Ishikawa (cell line): ENCODE measurements at regions not wholly inside any gene's neighbourhood (a gene's known extent, or its start where the extent isn't known, plus 50 kb on each side); places are given as distances from the start of the nearest gene placed in this dataset.

ENCODE experiments used
- CEBPB ChIP-seq: IDR thresholded peaks from 2 replicates; pipeline ENCODE4 v1.6.1; 2012
- CREB1 ChIP-seq: IDR thresholded peaks from 2 replicates; pipeline ENCODE4 v1.6.1; 2012; ENCODE audit warnings: low read depth
- EGR1 ChIP-seq: IDR thresholded peaks from 2 replicates; pipeline ENCODE4 v1.6.1; 2012
- EP300 ChIP-seq: IDR thresholded peaks from 2 replicates; pipeline ENCODE4 v1.6.1; 2012; ENCODE audit warnings: borderline replicate concordance
- FOXM1 ChIP-seq: IDR thresholded peaks from 2 replicates; pipeline ENCODE4 v1.6.1; 2012; ENCODE audit warnings: low read depth, borderline replicate concordance
- NFIC ChIP-seq: IDR thresholded peaks from 2 replicates; pipeline ENCODE4 v1.6.1; 2012
- RAD21 ChIP-seq: IDR thresholded peaks from 2 replicates; pipeline ENCODE4 v1.6.1; 2012; ENCODE audit warnings: low read depth
- TAF1 ChIP-seq: IDR thresholded peaks from 2 replicates; pipeline ENCODE4 v1.6.1; 2012; ENCODE audit warnings: low read depth, mild to moderate bottlenecking
- TCF12 ChIP-seq: IDR thresholded peaks from 2 replicates; pipeline ENCODE4 v1.6.1; 2012; ENCODE audit warnings: low read depth
- TEAD4 ChIP-seq: IDR thresholded peaks from 2 replicates; pipeline ENCODE4 v1.6.1; 2012
- YY1 ChIP-seq: IDR thresholded peaks from 2 replicates; pipeline ENCODE4 v1.6.1; 2012; ENCODE audit warnings: low read depth
- ZBTB7A ChIP-seq: IDR thresholded peaks from 2 replicates; pipeline ENCODE4 v1.6.1; 2012; ENCODE audit warnings: low read depth
- TF ChIP-seq, protein P1 (sequence below): IDR thresholded peaks from 2 replicates; pipeline ENCODE4 v1.6.1; 2012; ENCODE audit warnings: low read depth, mild to moderate bottlenecking
- TF ChIP-seq, protein P2 (sequence below): IDR thresholded peaks from 2 replicates; pipeline ENCODE4 v1.6.1; 2012
- TF ChIP-seq, protein P3 (sequence below): IDR thresholded peaks from 2 replicates; pipeline ENCODE4 v1.6.1; 2012

DNA sequence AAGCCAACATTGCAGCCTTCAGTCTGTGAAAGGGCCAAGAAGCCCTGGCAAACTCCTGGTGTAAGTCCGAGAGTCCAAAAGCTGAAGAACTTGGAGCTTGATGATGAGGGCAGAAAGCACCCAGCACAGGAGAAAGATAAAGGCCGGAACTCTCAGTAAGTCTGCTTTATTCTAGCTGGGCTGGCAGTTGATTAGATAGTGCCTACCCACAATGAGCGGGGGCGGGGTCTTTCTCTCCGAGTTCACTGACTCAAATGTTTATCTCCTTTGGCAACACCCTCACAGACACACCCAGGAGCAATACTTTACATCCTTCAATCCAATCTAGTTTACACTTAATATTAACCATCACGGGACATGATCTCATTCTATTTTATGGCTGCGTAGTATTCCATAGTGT, 1317.1 kb downstream of the SLITRK1 start:
- TF ChIP-seq, protein P1, sequence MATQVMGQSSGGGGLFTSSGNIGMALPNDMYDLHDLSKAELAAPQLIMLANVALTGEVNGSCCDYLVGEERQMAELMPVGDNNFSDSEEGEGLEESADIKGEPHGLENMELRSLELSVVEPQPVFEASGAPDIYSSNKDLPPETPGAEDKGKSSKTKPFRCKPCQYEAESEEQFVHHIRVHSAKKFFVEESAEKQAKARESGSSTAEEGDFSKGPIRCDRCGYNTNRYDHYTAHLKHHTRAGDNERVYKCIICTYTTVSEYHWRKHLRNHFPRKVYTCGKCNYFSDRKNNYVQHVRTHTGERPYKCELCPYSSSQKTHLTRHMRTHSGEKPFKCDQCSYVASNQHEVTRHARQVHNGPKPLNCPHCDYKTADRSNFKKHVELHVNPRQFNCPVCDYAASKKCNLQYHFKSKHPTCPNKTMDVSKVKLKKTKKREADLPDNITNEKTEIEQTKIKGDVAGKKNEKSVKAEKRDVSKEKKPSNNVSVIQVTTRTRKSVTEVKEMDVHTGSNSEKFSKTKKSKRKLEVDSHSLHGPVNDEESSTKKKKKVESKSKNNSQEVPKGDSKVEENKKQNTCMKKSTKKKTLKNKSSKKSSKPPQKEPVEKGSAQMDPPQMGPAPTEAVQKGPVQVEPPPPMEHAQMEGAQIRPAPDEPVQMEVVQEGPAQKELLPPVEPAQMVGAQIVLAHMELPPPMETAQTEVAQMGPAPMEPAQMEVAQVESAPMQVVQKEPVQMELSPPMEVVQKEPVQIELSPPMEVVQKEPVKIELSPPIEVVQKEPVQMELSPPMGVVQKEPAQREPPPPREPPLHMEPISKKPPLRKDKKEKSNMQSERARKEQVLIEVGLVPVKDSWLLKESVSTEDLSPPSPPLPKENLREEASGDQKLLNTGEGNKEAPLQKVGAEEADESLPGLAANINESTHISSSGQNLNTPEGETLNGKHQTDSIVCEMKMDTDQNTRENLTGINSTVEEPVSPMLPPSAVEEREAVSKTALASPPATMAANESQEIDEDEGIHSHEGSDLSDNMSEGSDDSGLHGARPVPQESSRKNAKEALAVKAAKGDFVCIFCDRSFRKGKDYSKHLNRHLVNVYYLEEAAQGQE, result no peak
- TF ChIP-seq TCF12 (no peak), EP300 (no peak), CEBPB (no peak), ZBTB7A (no peak), CREB1 (no peak), TEAD4 (no peak), YY1 (no peak), NFIC (no peak), FOXM1 (no peak), EGR1 (no peak), TAF1 (no peak), RAD21 (no peak)
- TF ChIP-seq, protein P2, sequence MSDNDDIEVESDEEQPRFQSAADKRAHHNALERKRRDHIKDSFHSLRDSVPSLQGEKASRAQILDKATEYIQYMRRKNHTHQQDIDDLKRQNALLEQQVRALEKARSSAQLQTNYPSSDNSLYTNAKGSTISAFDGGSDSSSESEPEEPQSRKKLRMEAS, result no peak
- TF ChIP-seq, protein P3, sequence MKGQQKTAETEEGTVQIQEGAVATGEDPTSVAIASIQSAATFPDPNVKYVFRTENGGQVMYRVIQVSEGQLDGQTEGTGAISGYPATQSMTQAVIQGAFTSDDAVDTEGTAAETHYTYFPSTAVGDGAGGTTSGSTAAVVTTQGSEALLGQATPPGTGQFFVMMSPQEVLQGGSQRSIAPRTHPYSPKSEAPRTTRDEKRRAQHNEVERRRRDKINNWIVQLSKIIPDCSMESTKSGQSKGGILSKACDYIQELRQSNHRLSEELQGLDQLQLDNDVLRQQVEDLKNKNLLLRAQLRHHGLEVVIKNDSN, result no peak

DNA sequence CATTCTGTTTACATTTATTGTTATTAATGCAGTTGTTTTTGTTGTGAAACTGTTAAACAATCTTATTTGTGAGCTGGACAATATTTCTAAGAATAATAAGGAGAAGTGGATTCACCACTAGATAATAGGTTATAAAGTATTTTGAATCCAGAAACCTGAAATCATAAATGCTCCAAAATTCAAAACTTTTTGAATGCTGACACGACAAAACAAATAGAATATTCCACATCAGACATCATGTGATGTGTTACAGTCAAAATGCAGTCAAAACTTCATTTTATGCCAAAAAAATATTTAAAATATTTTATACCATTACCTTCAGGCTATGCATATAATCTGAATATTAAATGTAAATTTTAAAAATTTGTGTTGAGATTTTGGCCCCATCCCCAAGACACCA, 1321.4 kb downstream of the SLITRK1 start:
- TF ChIP-seq FOXM1 (no peak), ZBTB7A (no peak), TEAD4 (no peak), EP300 (no peak), RAD21 (no peak), YY1 (no peak), TAF1 (no peak), TCF12 (no peak), EGR1 (no peak), CREB1 (no peak), NFIC (no peak), CEBPB (no peak)
- TF ChIP-seq, protein P2, result no peak
- TF ChIP-seq, protein P1, result no peak
- TF ChIP-seq, protein P3, result no peak

DNA sequence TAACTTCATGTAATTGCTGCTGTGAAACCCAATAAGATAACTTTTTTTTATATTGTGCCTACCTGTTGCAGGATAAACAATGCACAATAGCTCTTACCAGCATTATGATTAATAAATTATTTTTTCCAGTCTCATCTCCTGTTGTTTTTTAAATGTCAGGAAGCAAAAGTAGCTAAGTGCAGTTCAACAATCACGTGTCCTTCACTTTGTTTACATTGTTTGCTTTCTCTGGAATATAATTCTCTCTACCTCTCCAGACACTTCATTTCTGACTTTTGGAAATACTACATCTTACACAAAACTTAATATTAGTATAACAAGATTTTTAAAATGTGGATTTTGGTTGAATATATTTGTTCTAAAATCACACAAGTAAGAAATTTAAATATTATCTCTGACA, 1359.4 kb downstream of the SLITRK1 start:
- TF ChIP-seq ZBTB7A, result no peak
- no peak for TF ChIP-seq YY1
- TF ChIP-seq CREB1, result no peak
- no peak for TF ChIP-seq TAF1
- no peak for TF ChIP-seq TCF12
- TF ChIP-seq FOXM1, result no peak
- TF ChIP-seq, protein P1, result no peak
- TF ChIP-seq EGR1, result no peak
- no peak for TF ChIP-seq CEBPB
- TF ChIP-seq NFIC, result no peak
- TF ChIP-seq, protein P2, result no peak
- TF ChIP-seq, protein P3, result no peak
- no peak for TF ChIP-seq RAD21
